Hematopoietic multipotent progenitor cell treated with erythropoietin and hydrocortisone succinate and interleukin-3 and kit ligand, for 4 days (in vitro differentiated cells): ENCODE measurements at regions not wholly inside any gene's neighbourhood (a gene's known extent, or its start where the extent isn't known, plus 50 kb on each side); places are given as distances from the start of the nearest gene placed in this dataset.
"Not testable (repeated sequence)": the region's sequence is repeated elsewhere in the genome, so short reads cannot be mapped to it uniquely, and the experiment has no call there.

Source experiments
- DNase-seq: peaks from one replicate; pipeline ENCODE4 v3.0.0-alpha.2; 2015

- DNase-seq = no peak
Measured at GRCh38 chr6:92485487-92485886, 933.9 kb downstream of the EPHA7 start.

GRCh38 chr6:92479831-92480230, 939.5 kb downstream of the EPHA7 start:
- DNase-seq = no peak

GRCh38 chr6:92473056-92473455, 946.3 kb downstream of the EPHA7 start:
- DNase-seq = no peak

GRCh38 chr6:92469186-92469828, 950.1 kb downstream of the EPHA7 start:
- DNase-seq = no peak

- no peak for DNase-seq
Measured at GRCh38 chr6:92468066-92468465, 951.3 kb downstream of the EPHA7 start.

GRCh38 chr6:92460133-92460532, 959.2 kb downstream of the EPHA7 start:
- no peak for DNase-seq

- no peak for DNase-seq
Measured at GRCh38 chr6:92459606-92460005, 959.8 kb downstream of the EPHA7 start.

GRCh38 chr6:92446052-92446451, 973.3 kb downstream of the EPHA7 start:
- no peak for DNase-seq

GRCh38 chr6:92433911-92434310, 985.4 kb downstream of the EPHA7 start:
- no peak for DNase-seq

GRCh38 chr6:92431502-92431901, 987.9 kb downstream of the EPHA7 start:
- DNase-seq = no peak

GRCh38 chr6:92428448-92428847, 990.9 kb downstream of the EPHA7 start:
- DNase-seq = no peak

GRCh38 chr6:92427453-92427852, 991.9 kb downstream of the EPHA7 start:
- no peak for DNase-seq

GRCh38 chr6:92415656-92416055, 1003.7 kb downstream of the EPHA7 start:
- DNase-seq = no peak

- DNase-seq = no peak
Measured at GRCh38 chr6:92408350-92408749, 1011.0 kb downstream of the EPHA7 start.

- no peak for DNase-seq
Measured at GRCh38 chr6:92404281-92404680, 1015.1 kb downstream of the EPHA7 start.

GRCh38 chr6:92399911-92400310, 1019.4 kb downstream of the EPHA7 start:
- no peak for DNase-seq

GRCh38 chr6:92388706-92389105, 1030.7 kb downstream of the EPHA7 start:
- not testable (repeated sequence) for DNase-seq

GRCh38 chr6:92380803-92381601, 1038.4 kb downstream of the EPHA7 start:
- DNase-seq = no peak

- no peak for DNase-seq
Measured at GRCh38 chr6:92377137-92377536, 1042.2 kb downstream of the EPHA7 start.

GRCh38 chr6:92376691-92377090, 1042.7 kb downstream of the EPHA7 start:
- no peak for DNase-seq

GRCh38 chr6:92371211-92372208, 1047.8 kb downstream of the EPHA7 start:
- DNase-seq = no peak

- no peak for DNase-seq
Measured at GRCh38 chr6:92369309-92369708, 1050.0 kb downstream of the EPHA7 start.

GRCh38 chr6:92364948-92365541, 1054.3 kb downstream of the EPHA7 start:
- DNase-seq = no peak
